A673 (cell line): ENCODE measurements at regions not wholly inside any gene's neighbourhood (a gene's known extent, or its start where the extent isn't known, plus 50 kb on each side); places are given as distances from the start of the nearest gene placed in this dataset.

ENCODE experiments used
- BruUV-seq: library from RNA; stranded (reverse); fragments of 400-500 nt; replicated peaks from 2 replicates; lab custom pipeline; 2021; lab: Mats Ljungman, UMichigan
- CTCF ChIA-PET: fragments of 300-600 bp; sonication (Branson Sonifier 250); formaldehyde crosslinking; loops from one replicate; lab custom pipeline; 2022; ENCODE audit warnings: antibody characterized with exemption; lab: Charles Lee
- POLR2A ChIA-PET: fragments of 300-600 bp; sonication (Branson Sonifier 250); formaldehyde crosslinking; loops from one replicate; lab custom pipeline; 2022; ENCODE audit warnings: antibody characterized with exemption; ENCODE audit not compliant: low non-redundant PET; lab: Charles Lee
- DNase-seq: peaks from one replicate; pipeline ENCODE4 v3.0.0-alpha.2; 2015; ENCODE audit warnings: low spot score
- H3K27ac ChIP-seq: fragments of 200-600 bp; sonication (generic); 2 replicates; pipeline ENCODE4 v1.5.1; 2016; ENCODE audit warnings: mixed run types, low read depth, mild to moderate bottlenecking, mixed read lengths, antibody characterized with exemption, low read length; ENCODE audit not compliant: poor library complexity, severe bottlenecking
- H3K27me3 ChIP-seq: fragments of 200-600 bp; sonication (generic); replicated peaks from 2 replicates; pipeline ENCODE4 v1.6.1; 2017; ENCODE audit warnings: mixed run types, low read depth, mild to moderate bottlenecking, mixed read lengths, antibody characterized with exemption, low read length; ENCODE audit not compliant: insufficient read depth, poor library complexity
- H3K36me3 ChIP-seq: fragments of 200-600 bp; sonication (generic); 2 replicates; pipeline ENCODE4 v1.6.1; 2016; ENCODE audit warnings: mixed run types, mild to moderate bottlenecking, mixed read lengths, antibody characterized with exemption, low read length; ENCODE audit not compliant: insufficient read depth, poor library complexity, severe bottlenecking
- H3K4me1 ChIP-seq: fragments of 200-600 bp; sonication (generic); 2 replicates; pipeline ENCODE4 v1.6.1; 2017; ENCODE audit warnings: mixed run types, mild to moderate bottlenecking, mixed read lengths, antibody characterized with exemption, low read length; ENCODE audit not compliant: insufficient read depth, poor library complexity, severe bottlenecking
- H3K4me3 ChIP-seq: fragments of 200-600 bp; sonication (generic); 2 replicates; pipeline ENCODE4 v1.5.1; 2016; ENCODE audit warnings: low read depth, mixed run types, mild to moderate bottlenecking, mixed read lengths, low read length; ENCODE audit not compliant: poor library complexity, severe bottlenecking
- H3K9me3 ChIP-seq: fragments of 200-600 bp; sonication (generic); 2 replicates; pipeline ENCODE4 v1.6.1; 2016; ENCODE audit warnings: mixed run types, low read depth, mild to moderate bottlenecking, mixed read lengths, antibody characterized with exemption, low read length; ENCODE audit not compliant: poor library complexity, severe bottlenecking
- CTCF ChIP-seq: fragments of 300-800, 200-600 bp; sonication (generic); conservative IDR thresholded peaks from 2 replicates; pipeline ENCODE4 v1.5.1; 2017; ENCODE audit warnings: low read depth, mild to moderate bottlenecking, antibody characterized with exemption, low read length, moderate library complexity, mixed read lengths
- EZH2 ChIP-seq: fragments of 200-600 bp; sonication (generic); IDR thresholded peaks from 2 replicates; pipeline ENCODE4 v1.6.1; 2017; ENCODE audit warnings: borderline replicate concordance, low read depth, mild to moderate bottlenecking, mixed read lengths, antibody characterized with exemption, low read length; ENCODE audit not compliant: poor library complexity, severe bottlenecking
- intact Hi-C: fragments of 100-400 bp; cut with micrococcal nuclease; formaldehyde crosslinking; loops from one replicate; pipeline ENCODE4 v1.10.0; 2022; ENCODE audit not compliant: unreplicated experiment

GRCh38 chr10:107299606-107300005 is 135.1 kb upstream of the SORCS1 start:
- intact Hi-C loops: no loop called here
- Histone ChIP-seq H3K4me3 (no peak overlapping the region), H3K4me1 (no peaks in the 10 kb centered on the region), H3K9me3 (no peaks in the 10 kb centered on the region), H3K27ac (no peak overlapping the region), H3K27me3 (no peaks in the 10 kb centered on the region), H3K36me3 (no peaks in the 10 kb centered on the region)
- BruUV-seq: no TSS peak
- CTCF ChIA-PET: no interaction called here
- TF ChIP-seq CTCF: no peak
- TF ChIP-seq EZH2: no peak
- DNase-seq: no peak
- POLR2A ChIA-PET: no interaction called here

- intact Hi-C loops: no loop called here
These were observed 119.7 kb upstream of the SORCS1 start for GRCh38 chr10:107284187-107284586.

GRCh38 chr10:107280293-107280692 is 115.8 kb upstream of the SORCS1 start:
- ChIA-PET POLR2A (no interaction called here), CTCF (no interaction called here)
- no TSS peak for BruUV-seq
- no peak for TF ChIP-seq EZH2
- no peak for TF ChIP-seq CTCF
- intact Hi-C loops: no loop called here
- no peak overlapping the region for H3K4me3 ChIP-seq
- H3K36me3 ChIP-seq: no peaks in the 10 kb centered on the region
- no peak overlapping the region for H3K27ac ChIP-seq
- no peak for DNase-seq
- H3K27me3 ChIP-seq: no peaks in the 10 kb centered on the region
- no peaks in the 10 kb centered on the region for H3K9me3 ChIP-seq
- H3K4me1 ChIP-seq: no peaks in the 10 kb centered on the region

More at GRCh38 chr10:107284187-107284586, 119.7 kb upstream of the SORCS1 start:
- no peak for DNase-seq
- H3K27me3 ChIP-seq: no peaks in the 10 kb centered on the region
- no peaks in the 10 kb centered on the region for H3K4me1 ChIP-seq
- no peaks in the 10 kb centered on the region for H3K36me3 ChIP-seq
- peaks cover 6% of the 10 kb centered on the region for H3K9me3 ChIP-seq
- POLR2A ChIA-PET: no interaction called here
- CTCF ChIA-PET: no interaction called here
- TF ChIP-seq EZH2 (no peak), CTCF (no peak)
- no TSS peak for BruUV-seq
- no peak overlapping the region for H3K4me3 ChIP-seq
- no peak overlapping the region for H3K27ac ChIP-seq
